Astrocyte (in vitro differentiated cells and primary cell): ENCODE measurements at regions not wholly inside any gene's neighbourhood (a gene's known extent, or its start where the extent isn't known, plus 50 kb on each side); places are given as distances from the start of the nearest gene placed in this dataset.

Experiments
- DNase-seq: peaks from one replicate; pipeline ENCODE4 v3.0.0-alpha.2; 2010; ENCODE audit warnings: low read depth
- FAIRE-seq: peaks from 2 replicates; lab custom pipeline; 2011; peaks lifted over from hg19 to GRCh38; lab: Jason Lieb, UNC
- H2AFZ ChIP-seq: 2 replicates; pipeline ENCODE4 v1.6.0; 2012; ENCODE audit warnings: low read depth, low read length, inconsistent platforms
- H3K27ac ChIP-seq: 2 replicates; pipeline ENCODE4 v1.5.1; 2011; ENCODE audit warnings: low read depth, low read length, inconsistent platforms
- H3K27me3 ChIP-seq: 2 replicates; pipeline ENCODE4 v1.6.0; 2011; ENCODE audit warnings: low read length, inconsistent platforms; ENCODE audit not compliant: insufficient read depth
- H3K36me3 ChIP-seq: 2 replicates; pipeline ENCODE4 v1.5.1; 2011; ENCODE audit warnings: low read length, inconsistent platforms; ENCODE audit not compliant: insufficient read depth
- H3K4me1 ChIP-seq: 2 replicates; pipeline ENCODE4 v1.5.1; 2011; ENCODE audit warnings: low read length, inconsistent platforms; ENCODE audit not compliant: insufficient read depth
- H3K4me2 ChIP-seq: 2 replicates; pipeline ENCODE4 v1.6.0; 2012; ENCODE audit warnings: low read length, inconsistent platforms
- H3K4me3 ChIP-seq: 2 replicates; pipeline ENCODE4 v1.5.1; 2011; ENCODE audit warnings: low read depth, mild to moderate bottlenecking, low read length, inconsistent platforms; ENCODE audit not compliant: insufficient read depth
- H3K79me2 ChIP-seq: 2 replicates; pipeline ENCODE4 v1.6.0; 2012; ENCODE audit warnings: mild to moderate bottlenecking, low read length, inconsistent platforms; ENCODE audit not compliant: insufficient read depth
- H3K9ac ChIP-seq: 2 replicates; pipeline ENCODE4 v1.6.0; 2012; ENCODE audit warnings: mild to moderate bottlenecking, low read length, inconsistent platforms
- H3K9me3 ChIP-seq: 2 replicates; pipeline ENCODE4 v1.5.1; 2012; ENCODE audit warnings: low read depth, mild to moderate bottlenecking, low read length, inconsistent platforms; ENCODE audit not compliant: insufficient read depth
- H4K20me1 ChIP-seq: 2 replicates; pipeline ENCODE4 v1.6.0; 2012; ENCODE audit warnings: low read length, inconsistent platforms; ENCODE audit not compliant: insufficient read depth
- H3K27ac Mint-ChIP-seq: one replicate; pipeline ENCODE4 v1.8.0; 2021; ENCODE audit warnings: mild to moderate bottlenecking, mixed read lengths; ENCODE audit not compliant: unreplicated experiment
- H3K27me3 Mint-ChIP-seq: one replicate; pipeline ENCODE4 v1.8.0; 2021; ENCODE audit warnings: low read depth, mixed read lengths; ENCODE audit not compliant: unreplicated experiment
- H3K36me3 Mint-ChIP-seq: one replicate; pipeline ENCODE4 v1.8.0; 2021; ENCODE audit warnings: low read depth, mixed read lengths; ENCODE audit not compliant: unreplicated experiment
- H3K4me1 Mint-ChIP-seq: one replicate; pipeline ENCODE4 v1.8.0; 2021; ENCODE audit warnings: low read depth, mixed read lengths; ENCODE audit not compliant: unreplicated experiment
- H3K4me3 Mint-ChIP-seq: one replicate; pipeline ENCODE4 v1.8.0; 2021; ENCODE audit warnings: mild to moderate bottlenecking, moderate library complexity, mixed read lengths; ENCODE audit not compliant: unreplicated experiment
- H3K9me3 Mint-ChIP-seq: one replicate; pipeline ENCODE4 v1.8.0; 2021; ENCODE audit warnings: mild to moderate bottlenecking, mixed read lengths; ENCODE audit not compliant: unreplicated experiment
- CTCF ChIP-seq: IDR thresholded peaks from 2 replicates; pipeline ENCODE4 v1.5.1; 2011; ENCODE audit warnings: low read depth, mild to moderate bottlenecking, inconsistent platforms, low read length, moderate library complexity; ENCODE audit not compliant: insufficient read depth
- EZH2 ChIP-seq: IDR thresholded peaks from 2 replicates; pipeline ENCODE4 v1.6.1; 2012; ENCODE audit warnings: mild to moderate bottlenecking, low read length, inconsistent platforms; ENCODE audit not compliant: insufficient read depth

GRCh38 chr16:79847569-79847968 lies 247.0 kb upstream of the MAF start:
- no peak overlapping the region for H3K27ac ChIP-seq
- peaks cover 5% of the 10 kb centered on the region for H3K36me3 Mint-ChIP-seq
- H4K20me1 ChIP-seq = no peaks in the 10 kb centered on the region
- peaks cover 9% of the 10 kb centered on the region for H3K27me3 Mint-ChIP-seq
- no peaks in the 10 kb centered on the region for H3K4me1 Mint-ChIP-seq
- H3K4me3 Mint-ChIP-seq = no peak overlapping the region
- no peaks in the 10 kb centered on the region for H3K4me1 ChIP-seq
- H3K79me2 ChIP-seq = no peaks in the 10 kb centered on the region
- no peak overlapping the region for H3K27ac Mint-ChIP-seq
- DNase-seq (no peak), FAIRE-seq (no peak)
- no peak overlapping the region for H3K4me3 ChIP-seq
- TF ChIP-seq CTCF (no peak), EZH2 (no peak)
- H3K9me3 Mint-ChIP-seq = peaks cover 6% of the 10 kb centered on the region
- H3K9ac ChIP-seq = no peak overlapping the region
- H3K4me2 ChIP-seq = no peak overlapping the region
- H3K9me3 ChIP-seq = no peaks in the 10 kb centered on the region
- no peaks in the 10 kb centered on the region for H3K27me3 ChIP-seq
- no peak overlapping the region for H2AFZ ChIP-seq
- no peaks in the 10 kb centered on the region for H3K36me3 ChIP-seq

DNA sequence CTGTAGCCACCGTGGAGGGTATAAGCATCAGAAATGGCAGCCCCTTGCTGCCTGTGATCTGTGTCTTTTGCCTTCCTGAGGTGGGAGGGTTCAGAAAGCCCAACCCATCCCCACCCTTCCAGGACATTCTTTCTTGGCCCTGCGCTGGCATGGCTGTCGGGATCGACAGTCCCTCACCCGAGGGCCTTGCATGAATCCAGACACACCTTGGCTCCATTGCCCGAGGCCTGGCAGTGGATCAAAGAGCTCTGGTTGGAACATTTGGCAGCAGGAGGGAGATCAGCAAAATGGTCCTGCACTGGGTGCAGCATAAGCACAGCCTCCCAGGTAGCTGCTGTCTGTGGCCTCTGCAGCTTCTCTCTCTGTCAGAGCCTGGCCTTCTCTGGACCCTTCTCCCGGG lies 246.6 kb upstream of the MAF start:
- Histone ChIP-seq H3K4me2 (no peak overlapping the region), H3K79me2 (no peaks in the 10 kb centered on the region)
- no peak for FAIRE-seq

More for the DNA sequence above, 246.6 kb upstream of the MAF start:
- H3K27ac Mint-ChIP-seq = no peak overlapping the region
- no peak for DNase-seq
- Histone ChIP-seq H3K9ac (no peak overlapping the region), H3K4me1 (no peaks in the 10 kb centered on the region), H3K27me3 (no peaks in the 10 kb centered on the region), H4K20me1 (no peaks in the 10 kb centered on the region), H3K27ac (no peak overlapping the region), H3K9me3 (no peaks in the 10 kb centered on the region), H3K36me3 (no peaks in the 10 kb centered on the region), H3K4me3 (no peak overlapping the region), H2AFZ (no peak overlapping the region)
- H3K4me3 Mint-ChIP-seq = no peak overlapping the region
- no peaks in the 10 kb centered on the region for H3K4me1 Mint-ChIP-seq
- TF ChIP-seq CTCF = no peak
- TF ChIP-seq EZH2 = no peak
- peaks cover 5% of the 10 kb centered on the region for H3K36me3 Mint-ChIP-seq
- H3K27me3 Mint-ChIP-seq = peaks cover 7% of the 10 kb centered on the region
- peaks cover 2% of the 10 kb centered on the region for H3K9me3 Mint-ChIP-seq
